ENCODE measurements at regions not wholly inside any gene's neighbourhood (a gene's known extent, or its start where the extent isn't known, plus 50 kb on each side); places are given as distances from the start of the nearest gene placed in this dataset.

GRCh38 chr10:118246332-118247295, 95.5 kb downstream of the FAM204A start:
- Histone ChIP-seq H3K4me1 (ENCODE audit: control insufficient read depth in 1 of 2, insufficient read depth in 2 of 2, low read length in 2 of 2) (no peaks in the 10 kb centered on the region), H3K4me3 (ENCODE audit: low read depth in 1 of 2, low read length in 2 of 2) (no peak overlapping the region), H3K9me3 (ENCODE audit: control insufficient read depth in 1 of 2, low read length in 2 of 2) (no peaks in the 10 kb centered on the region), H3K36me3 (ENCODE audit: control insufficient read depth in 1 of 2, insufficient read depth in 2 of 2, low read length in 2 of 2) (no peaks in the 10 kb centered on the region), H3K27me3 (ENCODE audit: low read depth, low read length) (peaks cover 29% of the 10 kb centered on the region), H3K27ac (ENCODE audit: low read length) (no peak overlapping the region)

- Histone ChIP-seq H3K27ac (ENCODE audit: low read length) (no peak overlapping the region), H3K27me3 (ENCODE audit: low read depth, low read length) (peaks cover 29% of the 10 kb centered on the region), H3K36me3 (ENCODE audit: control insufficient read depth in 1 of 2, insufficient read depth in 2 of 2, low read length in 2 of 2) (no peaks in the 10 kb centered on the region), H3K9me3 (ENCODE audit: control insufficient read depth in 1 of 2, low read length in 2 of 2) (no peaks in the 10 kb centered on the region), H3K4me1 (ENCODE audit: control insufficient read depth in 1 of 2, insufficient read depth in 2 of 2, low read length in 2 of 2) (no peaks in the 10 kb centered on the region), H3K4me3 (ENCODE audit: low read depth in 1 of 2, low read length in 2 of 2) (no peak overlapping the region)
These were observed 98.2 kb downstream of the FAM204A start for GRCh38 chr10:118243907-118244306.

- Histone ChIP-seq H3K36me3 (ENCODE audit: control insufficient read depth in 1 of 2, insufficient read depth in 2 of 2, low read length in 2 of 2) (no peaks in the 10 kb centered on the region), H3K27me3 (ENCODE audit: low read depth, low read length) (peaks cover 16% of the 10 kb centered on the region), H3K9me3 (ENCODE audit: control insufficient read depth in 1 of 2, low read length in 2 of 2) (no peaks in the 10 kb centered on the region), H3K27ac (ENCODE audit: low read length) (no peak overlapping the region), H3K4me3 (ENCODE audit: low read depth in 1 of 2, low read length in 2 of 2) (no peak overlapping the region), H3K4me1 (ENCODE audit: control insufficient read depth in 1 of 2, insufficient read depth in 2 of 2, low read length in 2 of 2) (no peaks in the 10 kb centered on the region)
These were observed 100.6 kb downstream of the FAM204A start for GRCh38 chr10:118241229-118242137.

- no peak overlapping the region for H3K4me3 ChIP-seq (ENCODE audit: low read depth in 1 of 2, low read length in 2 of 2)
- H3K27me3 ChIP-seq (ENCODE audit: low read depth, low read length), result no peaks in the 10 kb centered on the region
- no peaks in the 10 kb centered on the region for H3K9me3 ChIP-seq (ENCODE audit: control insufficient read depth in 1 of 2, low read length in 2 of 2)
- H3K27ac ChIP-seq (ENCODE audit: low read length), result no peak overlapping the region
- H3K4me1 ChIP-seq (ENCODE audit: control insufficient read depth in 1 of 2, insufficient read depth in 2 of 2, low read length in 2 of 2), result no peaks in the 10 kb centered on the region
- no peaks in the 10 kb centered on the region for H3K36me3 ChIP-seq (ENCODE audit: control insufficient read depth in 1 of 2, insufficient read depth in 2 of 2, low read length in 2 of 2)
These were observed 102.9 kb downstream of the FAM204A start for GRCh38 chr10:118239236-118239630.

- no peaks in the 10 kb centered on the region for H3K9me3 ChIP-seq (ENCODE audit: control insufficient read depth in 1 of 2, low read length in 2 of 2)
- H3K36me3 ChIP-seq (ENCODE audit: control insufficient read depth in 1 of 2, insufficient read depth in 2 of 2, low read length in 2 of 2), result no peaks in the 10 kb centered on the region
- no peaks in the 10 kb centered on the region for H3K4me1 ChIP-seq (ENCODE audit: control insufficient read depth in 1 of 2, insufficient read depth in 2 of 2, low read length in 2 of 2)
- no peak overlapping the region for H3K27ac ChIP-seq (ENCODE audit: low read length)
- no peaks in the 10 kb centered on the region for H3K27me3 ChIP-seq (ENCODE audit: low read depth, low read length)
- no peak overlapping the region for H3K4me3 ChIP-seq (ENCODE audit: low read depth in 1 of 2, low read length in 2 of 2)
These were observed 103.4 kb downstream of the FAM204A start for GRCh38 chr10:118238573-118239235.

GRCh38 chr10:118237930-118238329, 104.2 kb downstream of the FAM204A start:
- no peaks in the 10 kb centered on the region for H3K36me3 ChIP-seq (ENCODE audit: control insufficient read depth in 1 of 2, insufficient read depth in 2 of 2, low read length in 2 of 2)
- H3K27ac ChIP-seq (ENCODE audit: low read length), result no peak overlapping the region
- H3K9me3 ChIP-seq (ENCODE audit: control insufficient read depth in 1 of 2, low read length in 2 of 2), result no peaks in the 10 kb centered on the region
- no peaks in the 10 kb centered on the region for H3K4me1 ChIP-seq (ENCODE audit: control insufficient read depth in 1 of 2, insufficient read depth in 2 of 2, low read length in 2 of 2)
- no peaks in the 10 kb centered on the region for H3K27me3 ChIP-seq (ENCODE audit: low read depth, low read length)
- H3K4me3 ChIP-seq (ENCODE audit: low read depth in 1 of 2, low read length in 2 of 2), result no peak overlapping the region

GRCh38 chr10:118234683-118235082, 107.4 kb downstream of the FAM204A start:
- no peaks in the 10 kb centered on the region for H3K36me3 ChIP-seq (ENCODE audit: control insufficient read depth in 1 of 2, insufficient read depth in 2 of 2, low read length in 2 of 2)
- no peaks in the 10 kb centered on the region for H3K27me3 ChIP-seq (ENCODE audit: low read depth, low read length)
- H3K9me3 ChIP-seq (ENCODE audit: control insufficient read depth in 1 of 2, low read length in 2 of 2), result no peaks in the 10 kb centered on the region
- no peak overlapping the region for H3K27ac ChIP-seq (ENCODE audit: low read length)
- no peak overlapping the region for H3K4me3 ChIP-seq (ENCODE audit: low read depth in 1 of 2, low read length in 2 of 2)
- no peaks in the 10 kb centered on the region for H3K4me1 ChIP-seq (ENCODE audit: control insufficient read depth in 1 of 2, insufficient read depth in 2 of 2, low read length in 2 of 2)

GRCh38 chr10:118220346-118220850, 121.7 kb downstream of the FAM204A start:
- no peak overlapping the region for H3K27ac ChIP-seq (ENCODE audit: low read length)
- H3K36me3 ChIP-seq (ENCODE audit: control insufficient read depth in 1 of 2, insufficient read depth in 2 of 2, low read length in 2 of 2), result no peaks in the 10 kb centered on the region
- no peaks in the 10 kb centered on the region for H3K9me3 ChIP-seq (ENCODE audit: control insufficient read depth in 1 of 2, low read length in 2 of 2)
- H3K27me3 ChIP-seq (ENCODE audit: low read depth, low read length), result no peaks in the 10 kb centered on the region
- no peaks in the 10 kb centered on the region for H3K4me1 ChIP-seq (ENCODE audit: control insufficient read depth in 1 of 2, insufficient read depth in 2 of 2, low read length in 2 of 2)
- no peak overlapping the region for H3K4me3 ChIP-seq (ENCODE audit: low read depth in 1 of 2, low read length in 2 of 2)

GRCh38 chr10:118218562-118218961, 123.6 kb downstream of the FAM204A start:
- Histone ChIP-seq H3K27ac (ENCODE audit: low read length) (no peak overlapping the region), H3K4me1 (ENCODE audit: control insufficient read depth in 1 of 2, insufficient read depth in 2 of 2, low read length in 2 of 2) (no peaks in the 10 kb centered on the region), H3K9me3 (ENCODE audit: control insufficient read depth in 1 of 2, low read length in 2 of 2) (no peaks in the 10 kb centered on the region), H3K36me3 (ENCODE audit: control insufficient read depth in 1 of 2, insufficient read depth in 2 of 2, low read length in 2 of 2) (no peaks in the 10 kb centered on the region), H3K27me3 (ENCODE audit: low read depth, low read length) (no peaks in the 10 kb centered on the region), H3K4me3 (ENCODE audit: low read depth in 1 of 2, low read length in 2 of 2) (no peak overlapping the region)

GRCh38 chr10:118216571-118217170, 125.5 kb downstream of the FAM204A start:
- no peak overlapping the region for H3K27ac ChIP-seq (ENCODE audit: low read length)
- H3K27me3 ChIP-seq (ENCODE audit: low read depth, low read length), result no peaks in the 10 kb centered on the region
- no peaks in the 10 kb centered on the region for H3K9me3 ChIP-seq (ENCODE audit: control insufficient read depth in 1 of 2, low read length in 2 of 2)
- H3K4me1 ChIP-seq (ENCODE audit: control insufficient read depth in 1 of 2, insufficient read depth in 2 of 2, low read length in 2 of 2), result no peaks in the 10 kb centered on the region
- H3K36me3 ChIP-seq (ENCODE audit: control insufficient read depth in 1 of 2, insufficient read depth in 2 of 2, low read length in 2 of 2), result no peaks in the 10 kb centered on the region
- no peak overlapping the region for H3K4me3 ChIP-seq (ENCODE audit: low read depth in 1 of 2, low read length in 2 of 2)
